Thoracic aorta (tissue), 2 donors: ENCODE measurements at regions not wholly inside any gene's neighbourhood (a gene's known extent, or its start where the extent isn't known, plus 50 kb on each side); places are given as distances from the start of the nearest gene placed in this dataset.

Experiments used
- ATAC-seq: fragments of 150-250 bp; one replicate; pipeline ENCODE4 v1.8.0; 2017; ENCODE audit warnings: low read depth; ENCODE audit not compliant: insufficient number of reproducible peaks, low FRiP score
- DNase-seq: peaks from one replicate; pipeline ENCODE4 v3.0.0-alpha.2; 2020; ENCODE audit warnings: low spot score
- H3K27ac ChIP-seq, 2 donors: fragments of 200-600 bp; sonication (generic); 1 replicate in 1 of 2; 2 replicates in 1 of 2; pipeline ENCODE4 v1.5.1; 2016; ENCODE audit warnings: mild to moderate bottlenecking in 2 of 2, moderate library complexity in 2 of 2
- H3K27me3 ChIP-seq: fragments of 200-600 bp; sonication (generic); replicated peaks from 2 replicates; pipeline ENCODE4 v1.6.0; 2016; ENCODE audit warnings: mild to moderate bottlenecking; ENCODE audit not compliant: insufficient read depth
- H3K36me3 ChIP-seq: fragments of 200-600 bp; sonication (generic); one replicate; pipeline ENCODE4 v1.5.1; 2016
- H3K4me1 ChIP-seq, 2 donors: fragments of 200-600 bp; sonication (generic); 1 replicate in 1 of 2; 2 replicates in 1 of 2; pipeline versions ENCODE4 v1.5.1 to v1.6.0; 2016; ENCODE audit warnings: low read depth in 2 of 2, mild to moderate bottlenecking in 1 of 2; ENCODE audit not compliant: control insufficient read depth in 1 of 2
- H3K4me3 ChIP-seq: fragments of 200-600 bp; sonication (generic); 2 replicates; pipeline ENCODE4 v1.5.1; 2016; ENCODE audit warnings: mild to moderate bottlenecking
- H3K9me3 ChIP-seq: fragments of 200-600 bp; sonication (generic); 2 replicates; pipeline ENCODE4 v1.5.1; 2016
- TF ChIP-seq, protein P1 (sequence below): fragments of 200-600 bp; sonication (generic); IDR thresholded peaks from one replicate; pipeline ENCODE4 v1.5.1; 2019; ENCODE audit warnings: antibody characterized with exemption

DNA sequence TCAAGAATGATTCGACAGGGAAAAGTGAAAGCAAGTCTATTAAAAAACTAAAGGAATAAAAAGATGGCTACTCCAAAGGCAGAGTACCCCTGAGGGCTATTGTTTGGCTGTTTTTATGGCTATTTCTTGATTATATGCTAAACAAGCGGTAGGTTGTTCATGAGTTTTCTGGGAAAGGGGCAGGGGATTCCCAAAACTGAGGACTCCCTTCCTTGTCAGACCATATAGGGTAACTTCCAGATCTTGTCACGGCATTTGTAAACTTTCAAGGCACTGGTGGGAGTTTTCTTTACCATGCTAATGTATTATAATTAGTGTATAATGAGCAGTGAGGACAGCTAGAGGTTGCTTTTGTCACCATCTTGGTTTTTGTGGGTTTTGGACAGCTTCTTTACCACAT lies 474.9 kb upstream of the MC4R start:
- H3K27ac ChIP-seq = no peak overlapping the region

DNA sequence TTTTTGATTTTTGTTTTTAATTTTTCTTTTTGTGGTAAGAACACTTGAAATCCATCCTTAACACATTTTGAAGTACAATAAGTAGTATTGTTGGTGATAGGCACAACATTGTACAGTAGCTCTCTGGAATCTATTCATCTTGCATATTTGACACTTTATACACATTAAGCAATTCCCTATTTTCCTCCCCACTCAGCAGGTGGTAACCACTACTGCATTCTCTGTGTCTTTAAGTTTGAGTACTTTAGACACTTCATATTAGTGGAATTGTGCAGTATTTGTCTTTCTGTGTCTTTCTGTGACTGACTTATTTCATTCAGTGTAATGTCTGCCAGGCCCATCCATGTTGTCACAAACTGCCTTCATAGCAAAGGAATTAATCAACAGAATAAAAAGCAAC lies 471.7 kb upstream of the CDH20 start:
- Histone ChIP-seq H3K36me3 (no peaks in the 10 kb centered on the region), H3K9me3 (no peaks in the 10 kb centered on the region), H3K27ac (no peak overlapping the region), H3K4me1 (peaks cover 0 to 5% of the 10 kb centered on the region in 2 donors), H3K4me3 (no peak overlapping the region), H3K27me3 (no peaks in the 10 kb centered on the region)
- ATAC-seq = no peak
- DNase-seq = no peak
- TF ChIP-seq, protein P1, sequence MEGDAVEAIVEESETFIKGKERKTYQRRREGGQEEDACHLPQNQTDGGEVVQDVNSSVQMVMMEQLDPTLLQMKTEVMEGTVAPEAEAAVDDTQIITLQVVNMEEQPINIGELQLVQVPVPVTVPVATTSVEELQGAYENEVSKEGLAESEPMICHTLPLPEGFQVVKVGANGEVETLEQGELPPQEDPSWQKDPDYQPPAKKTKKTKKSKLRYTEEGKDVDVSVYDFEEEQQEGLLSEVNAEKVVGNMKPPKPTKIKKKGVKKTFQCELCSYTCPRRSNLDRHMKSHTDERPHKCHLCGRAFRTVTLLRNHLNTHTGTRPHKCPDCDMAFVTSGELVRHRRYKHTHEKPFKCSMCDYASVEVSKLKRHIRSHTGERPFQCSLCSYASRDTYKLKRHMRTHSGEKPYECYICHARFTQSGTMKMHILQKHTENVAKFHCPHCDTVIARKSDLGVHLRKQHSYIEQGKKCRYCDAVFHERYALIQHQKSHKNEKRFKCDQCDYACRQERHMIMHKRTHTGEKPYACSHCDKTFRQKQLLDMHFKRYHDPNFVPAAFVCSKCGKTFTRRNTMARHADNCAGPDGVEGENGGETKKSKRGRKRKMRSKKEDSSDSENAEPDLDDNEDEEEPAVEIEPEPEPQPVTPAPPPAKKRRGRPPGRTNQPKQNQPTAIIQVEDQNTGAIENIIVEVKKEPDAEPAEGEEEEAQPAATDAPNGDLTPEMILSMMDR = no peak

More for the DNA sequence above, 474.9 kb upstream of the MC4R start:
- Histone ChIP-seq H3K4me1 (peaks cover 0 to 7% of the 10 kb centered on the region in 2 donors), H3K36me3 (no peaks in the 10 kb centered on the region), H3K4me3 (peak overlapping the region; percentile 22), H3K9me3 (no peaks in the 10 kb centered on the region), H3K27me3 (no peaks in the 10 kb centered on the region)
- no peak for ATAC-seq
- TF ChIP-seq, protein P1 = no peak
- no peak for DNase-seq

DNA sequence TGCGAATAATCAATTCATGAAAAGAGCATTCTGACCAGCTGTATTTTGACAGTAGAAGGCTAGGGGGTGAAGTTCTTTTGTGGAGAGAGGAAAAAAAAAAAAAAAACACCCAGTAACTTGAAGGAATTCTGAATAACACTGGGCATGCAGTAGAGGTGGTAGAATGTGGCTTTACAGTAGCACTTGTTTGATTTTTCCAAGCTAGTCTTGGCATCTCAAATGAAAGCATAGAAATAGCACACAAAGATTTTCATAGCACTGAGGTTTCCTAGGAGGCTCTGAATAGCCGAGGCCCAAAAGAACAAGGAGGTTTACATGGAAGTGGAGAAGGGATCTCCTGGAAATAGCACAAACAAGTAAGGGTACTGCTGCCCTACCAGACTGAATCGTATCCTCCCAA lies 470.2 kb upstream of the CDH20 start:
- DNase-seq (no peak), ATAC-seq (no peak)
- Histone ChIP-seq H3K9me3 (no peaks in the 10 kb centered on the region), H3K4me1 (peaks cover 0 to 5% of the 10 kb centered on the region in 2 donors), H3K27me3 (no peaks in the 10 kb centered on the region), H3K4me3 (no peak overlapping the region), H3K36me3 (no peaks in the 10 kb centered on the region), H3K27ac (no peak overlapping the region)
- TF ChIP-seq, protein P1 = no peak

DNA sequence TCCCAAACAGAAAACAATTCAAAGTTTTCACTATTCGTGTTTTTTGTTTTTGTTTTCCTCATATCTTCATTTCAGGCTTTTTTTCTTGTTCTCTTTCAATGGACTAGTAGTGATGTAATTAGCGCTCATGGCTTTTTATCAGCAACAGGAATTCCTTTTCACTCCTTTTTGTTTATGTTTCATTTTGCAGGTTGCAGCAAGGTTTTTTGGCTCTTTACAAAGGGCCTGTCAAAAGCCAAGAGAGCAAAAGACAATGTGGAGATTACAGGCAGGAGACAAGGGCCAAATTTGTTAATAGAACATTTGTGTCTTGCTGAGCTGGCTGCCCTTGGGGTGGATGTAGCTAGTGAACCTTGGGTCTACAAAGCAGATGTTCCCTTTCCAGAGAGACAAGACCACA lies 467.4 kb upstream of the CDH20 start:
- H3K9me3 ChIP-seq = no peaks in the 10 kb centered on the region
- TF ChIP-seq, protein P1 = no peak
- ATAC-seq = no peak
- no peak overlapping the region for H3K27ac ChIP-seq
- no peak overlapping the region for H3K4me3 ChIP-seq
- no peaks in the 10 kb centered on the region for H3K27me3 ChIP-seq
- H3K36me3 ChIP-seq = no peaks in the 10 kb centered on the region
- peaks cover 0 to 5% of the 10 kb centered on the region in 2 donors for H3K4me1 ChIP-seq
- DNase-seq = no peak

DNA sequence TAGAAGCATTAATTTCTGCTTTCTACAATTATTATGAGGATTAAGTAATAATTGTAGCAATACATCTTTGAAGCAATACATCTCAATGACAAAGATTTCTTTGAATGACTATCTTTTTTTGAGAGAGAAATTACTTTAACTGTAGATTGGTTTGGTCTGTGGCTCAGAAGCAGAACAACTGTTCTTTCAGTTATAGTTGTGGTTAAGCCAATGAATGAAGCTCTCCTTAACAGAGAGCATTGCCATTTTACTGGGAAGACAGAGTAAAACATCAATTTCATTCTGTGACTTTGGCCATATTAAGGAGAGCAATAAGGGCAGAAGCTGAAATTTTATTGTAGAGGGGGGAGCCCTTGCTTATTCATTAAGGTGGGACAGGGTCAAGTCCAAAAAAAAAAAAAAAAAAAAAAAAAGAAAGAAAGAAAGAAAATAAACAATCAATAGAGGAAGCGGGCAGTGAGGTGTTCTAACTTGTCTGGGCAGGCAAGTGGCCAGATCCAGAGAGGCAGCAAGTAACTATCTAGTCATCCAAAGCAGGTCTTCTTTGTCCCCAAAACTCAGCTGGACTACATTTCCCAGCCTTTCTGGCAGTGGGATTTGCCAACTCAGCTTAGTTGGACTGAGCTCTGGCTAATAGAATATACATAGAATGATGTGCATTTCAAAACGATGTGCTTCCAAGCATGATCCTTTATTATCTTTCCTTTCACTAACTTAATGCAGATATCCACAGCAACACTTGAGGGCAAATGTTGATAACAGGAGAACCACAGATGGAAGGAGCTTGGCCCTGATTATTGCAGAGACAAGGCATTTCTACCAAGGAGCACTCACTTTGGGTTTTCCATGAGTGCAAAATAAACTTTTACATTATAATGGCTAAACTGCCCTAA lies 462.7 kb upstream of the CDH20 start:
- no peaks in the 10 kb centered on the region for H3K9me3 ChIP-seq
- TF ChIP-seq, protein P1 = no peak
- ATAC-seq (no peak), DNase-seq (no peak)
- no peaks in the 10 kb centered on the region for H3K27me3 ChIP-seq
- H3K27ac ChIP-seq = no peak overlapping the region
- H3K36me3 ChIP-seq = no peaks in the 10 kb centered on the region
- no peak overlapping the region for H3K4me3 ChIP-seq
- peaks cover 0 to 8% of the 10 kb centered on the region in 2 donors for H3K4me1 ChIP-seq
